SH-SY5Y (cell line): ENCODE measurements at regions not wholly inside any gene's neighbourhood (a gene's known extent, or its start where the extent isn't known, plus 50 kb on each side); places are given as distances from the start of the nearest gene placed in this dataset.

Source experiments
- GATA2 ChIP-seq: IDR thresholded peaks from 2 replicates; pipeline ENCODE4 v1.6.1; 2011; ENCODE audit warnings: mild to moderate bottlenecking, low read depth, low read length
- GATA3 ChIP-seq: IDR thresholded peaks from 2 replicates; pipeline ENCODE4 v1.6.1; 2011; ENCODE audit warnings: low read depth, mild to moderate bottlenecking, low read length, moderate library complexity

GRCh38 chr6:44721954-44722578, 334.6 kb downstream of the CDC5L start:
- TF ChIP-seq GATA3 = no peak
- 0 out of 2 replicates have a peak, but pooled peaks have one; percentile 2 for TF ChIP-seq GATA2
